Activated CD8-positive, alpha-beta memory T cell treated with anti-CD3 and anti-CD28 coated beads for 4 hours (primary cell): ENCODE measurements at regions not wholly inside any gene's neighbourhood (a gene's known extent, or its start where the extent isn't known, plus 50 kb on each side); places are given as distances from the start of the nearest gene placed in this dataset.
"Not testable (repeated sequence)": the region's sequence is repeated elsewhere in the genome, so short reads cannot be mapped to it uniquely, and the experiment has no call there.

Experiments
- DNase-seq, 2 donors: peaks; one replicate each; pipeline ENCODE4 v3.0.0-alpha.2; 2020; ENCODE audit warnings: low read depth in 2 of 2

DNA sequence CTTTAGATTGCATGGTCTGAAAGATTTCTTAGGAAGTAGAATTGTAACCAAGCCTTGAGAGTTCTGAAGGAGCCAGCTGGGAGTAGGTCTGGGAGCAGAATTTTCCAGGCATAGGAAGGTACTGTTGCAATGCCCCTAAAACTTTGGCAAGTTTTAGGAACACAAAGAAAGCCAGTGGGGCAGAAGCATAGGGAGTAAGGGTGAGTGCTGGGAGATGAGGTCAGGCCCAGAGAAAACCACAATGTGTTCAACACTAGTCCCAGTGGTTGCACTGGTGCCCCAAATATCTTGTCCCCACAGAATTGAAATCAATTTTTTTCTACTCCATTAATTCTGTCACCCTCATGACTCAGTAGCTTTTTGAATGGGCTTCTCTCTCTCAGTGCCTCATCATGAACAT, 120.7 kb upstream of the GALNT15 start:
- no peak for DNase-seq

DNA sequence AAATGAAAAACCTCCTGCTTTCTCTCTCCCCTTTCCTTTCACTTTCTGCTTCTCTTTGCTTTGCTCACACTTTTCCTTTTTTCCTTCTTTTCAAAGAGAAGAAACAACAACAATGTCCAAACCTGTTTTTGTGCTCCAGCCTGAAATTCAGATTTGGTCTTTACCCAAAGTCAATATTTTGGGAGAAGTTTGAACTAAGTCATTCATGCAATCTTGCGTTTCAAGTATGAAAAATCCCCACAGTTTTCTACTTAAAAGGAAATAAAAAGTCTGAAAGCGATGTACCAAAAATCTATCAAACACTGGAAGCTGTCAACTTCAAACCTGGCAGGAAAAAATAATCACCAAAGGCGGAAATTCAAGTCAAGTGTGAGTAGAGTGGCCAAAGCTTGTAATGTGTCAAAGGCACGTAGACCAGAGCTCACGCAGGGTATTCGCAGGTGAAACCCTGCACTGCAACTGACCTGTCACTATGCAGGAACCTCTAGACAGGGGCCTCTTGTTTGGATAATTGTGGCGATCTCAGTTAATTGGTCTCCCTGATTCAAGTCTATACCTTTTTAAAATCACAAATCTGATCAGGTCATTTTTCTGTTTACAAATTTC, 118.8 kb upstream of the GALNT15 start:
- DNase-seq, result no peak

DNA sequence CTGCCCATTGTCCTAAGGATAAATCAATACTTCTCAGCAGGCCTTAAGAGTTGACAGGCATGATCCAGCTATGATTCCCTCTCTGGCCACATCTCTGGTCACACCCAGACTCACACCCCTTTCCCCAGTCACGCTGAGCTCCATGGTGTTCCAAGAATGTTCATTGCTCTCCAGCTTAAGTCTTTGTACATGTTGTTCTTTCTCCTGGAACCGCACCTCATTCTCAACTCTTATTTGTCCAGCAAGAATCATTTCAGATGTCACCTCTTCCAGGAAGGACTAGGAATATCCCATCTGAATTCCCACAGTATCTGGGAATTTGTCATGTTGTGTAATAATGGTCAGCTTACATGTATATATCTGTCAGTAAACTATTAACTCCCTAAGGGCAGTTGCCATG, 118.3 kb upstream of the GALNT15 start:
- no peak for DNase-seq

DNA sequence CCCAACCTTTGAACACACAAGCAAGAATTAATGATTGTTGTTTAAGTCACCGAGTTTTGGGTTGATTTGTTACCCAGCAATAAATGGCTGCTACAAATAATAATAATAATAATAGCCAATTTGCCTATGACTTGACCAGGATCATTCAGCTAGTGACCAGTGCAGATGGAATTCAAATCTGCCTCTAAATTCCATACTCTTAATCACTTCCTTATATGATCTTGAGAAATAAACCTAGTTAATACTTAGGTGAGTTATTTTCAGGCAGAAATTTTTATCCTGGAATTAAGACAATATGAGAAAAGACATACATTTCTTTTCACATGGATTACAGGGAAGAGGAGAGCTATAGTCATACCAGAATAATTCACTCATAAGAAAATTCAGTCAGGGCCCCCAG, 116.0 kb upstream of the GALNT15 start:
- no peak for DNase-seq

DNA sequence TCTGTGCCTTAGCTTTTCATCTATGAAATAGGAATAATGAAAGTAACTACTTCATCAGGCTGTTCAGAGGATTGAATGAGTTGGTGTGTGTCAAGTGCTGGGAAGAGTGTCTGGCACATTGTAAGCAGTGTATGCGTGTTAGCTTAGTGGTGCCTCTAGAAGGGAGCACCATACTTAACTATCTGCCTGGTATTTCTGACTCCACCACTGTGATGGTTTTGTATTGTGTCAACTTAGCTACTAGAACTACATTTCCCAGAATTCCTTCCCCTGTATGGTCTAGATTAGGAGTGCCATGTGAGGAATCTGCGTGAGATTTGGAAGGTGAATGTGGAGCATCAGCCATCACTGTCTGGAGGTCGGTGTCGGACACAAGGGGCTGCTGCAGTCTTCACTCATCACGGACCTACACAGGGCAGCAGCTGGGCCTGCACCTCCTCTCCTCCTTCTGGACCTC, 115.4 kb upstream of the GALNT15 start:
- DNase-seq, result no peak

DNA sequence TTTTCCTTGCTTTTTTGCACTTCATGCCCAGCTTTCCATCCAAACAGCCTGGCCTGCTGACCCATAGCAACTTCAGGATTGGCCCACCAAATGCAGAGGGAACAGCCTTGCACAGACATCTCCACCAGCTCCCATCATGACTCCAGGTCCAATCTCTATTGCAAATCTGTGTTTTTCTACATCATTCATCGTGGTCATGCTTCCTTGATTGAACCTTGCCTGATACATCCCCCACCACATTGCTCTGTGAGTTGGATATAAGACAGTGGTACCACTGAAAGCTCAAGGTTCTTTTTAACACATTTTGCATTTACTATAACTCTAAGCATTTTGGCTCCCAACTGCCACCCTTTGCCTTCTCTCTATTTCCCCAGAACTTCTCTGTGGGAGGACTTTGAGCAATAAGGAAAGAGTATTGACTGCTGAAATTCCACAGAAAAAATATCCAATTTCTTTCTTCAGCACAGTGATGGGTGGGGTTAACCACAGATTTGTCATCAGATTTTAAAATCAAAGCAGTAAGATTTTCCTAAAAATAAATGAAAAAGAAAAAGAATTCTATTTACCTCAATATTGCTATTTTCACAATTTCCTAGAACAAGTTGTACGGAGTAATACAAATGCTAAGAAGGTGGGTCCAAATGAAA, 114.6 kb upstream of the GALNT15 start:
- no peak for DNase-seq

DNA sequence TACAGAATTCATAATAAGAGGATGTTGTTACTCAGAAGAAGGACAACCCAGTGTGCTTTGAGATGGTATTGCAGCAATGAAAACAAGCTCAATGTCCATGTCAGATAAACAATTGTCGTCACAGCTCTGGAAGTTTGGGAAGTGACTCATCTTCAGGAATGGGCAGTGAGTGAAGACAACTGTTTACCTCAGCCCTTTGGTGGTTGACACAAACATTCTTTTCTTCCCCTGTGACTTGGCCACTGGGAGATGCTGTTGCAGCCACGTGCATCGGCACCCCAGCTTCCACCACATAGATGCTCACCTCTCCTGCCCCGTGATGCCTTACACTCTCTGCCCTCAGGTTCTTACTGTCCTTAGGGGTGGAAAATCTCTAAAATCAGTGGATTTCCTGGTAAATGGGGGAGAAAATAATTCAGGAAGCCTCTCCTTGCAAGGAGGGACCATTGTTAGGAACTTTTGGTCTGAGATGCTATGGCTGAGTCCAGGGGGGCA, 114.1 kb upstream of the GALNT15 start:
- DNase-seq, result no peak

DNA sequence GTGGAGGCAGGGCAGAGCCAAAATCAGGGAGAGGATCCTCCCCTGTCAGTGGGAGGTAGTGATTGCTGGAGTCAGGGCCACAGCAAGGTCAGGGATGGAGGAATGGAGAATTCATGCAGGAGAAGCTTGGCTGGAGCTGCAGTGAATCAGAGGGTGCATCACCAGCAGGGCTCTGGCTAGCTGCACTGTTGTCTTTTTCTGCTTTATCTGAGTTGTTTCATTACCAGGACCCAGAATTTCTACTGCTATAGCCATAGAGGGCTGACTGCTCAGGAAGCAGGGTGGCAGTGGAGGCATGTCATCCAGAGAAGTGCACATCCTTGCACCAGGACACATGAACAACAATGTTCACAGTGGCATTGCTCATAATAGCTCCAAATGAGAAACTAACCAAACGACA, 113.5 kb upstream of the GALNT15 start:
- no peak for DNase-seq

DNA sequence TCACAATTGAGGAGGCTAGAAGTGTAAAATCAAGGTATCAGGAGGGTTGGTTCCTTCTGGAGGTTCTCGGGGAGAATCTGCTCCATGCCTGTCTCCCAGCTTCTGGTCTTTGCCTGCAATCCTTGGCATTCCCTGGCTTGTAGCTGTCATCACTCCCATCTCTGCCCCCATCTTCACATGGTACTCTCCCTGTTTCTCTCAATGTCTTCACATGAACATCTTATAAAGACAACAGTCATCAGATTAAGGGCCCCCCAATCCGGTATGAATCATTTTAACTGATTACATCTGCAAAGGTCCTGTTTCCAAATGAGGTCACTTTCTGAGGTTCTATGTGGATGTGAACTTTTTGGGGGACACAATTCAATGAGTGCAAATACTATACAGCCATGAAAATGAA, 113.0 kb upstream of the GALNT15 start:
- no peak for DNase-seq

DNA sequence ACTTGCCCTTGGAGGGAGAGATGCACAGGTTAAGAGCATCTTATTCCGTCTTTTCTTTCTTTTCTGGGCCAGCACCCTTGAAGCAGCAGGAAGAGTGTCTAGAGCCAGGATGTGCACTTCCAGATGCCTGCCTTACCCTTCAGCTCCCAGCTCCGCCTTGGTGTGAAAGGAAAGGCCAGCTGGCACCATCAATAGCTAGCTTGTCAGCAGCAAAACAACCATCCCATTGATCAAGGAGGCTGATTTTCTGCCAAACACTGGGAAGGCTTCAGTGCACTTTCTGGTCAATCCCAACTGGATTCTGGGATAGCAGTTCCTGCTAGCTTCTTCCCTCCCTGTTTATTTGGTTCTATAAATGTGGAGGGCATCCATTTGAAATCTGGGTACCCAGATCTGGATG, 110.9 kb upstream of the GALNT15 start:
- DNase-seq, result no peak

DNA sequence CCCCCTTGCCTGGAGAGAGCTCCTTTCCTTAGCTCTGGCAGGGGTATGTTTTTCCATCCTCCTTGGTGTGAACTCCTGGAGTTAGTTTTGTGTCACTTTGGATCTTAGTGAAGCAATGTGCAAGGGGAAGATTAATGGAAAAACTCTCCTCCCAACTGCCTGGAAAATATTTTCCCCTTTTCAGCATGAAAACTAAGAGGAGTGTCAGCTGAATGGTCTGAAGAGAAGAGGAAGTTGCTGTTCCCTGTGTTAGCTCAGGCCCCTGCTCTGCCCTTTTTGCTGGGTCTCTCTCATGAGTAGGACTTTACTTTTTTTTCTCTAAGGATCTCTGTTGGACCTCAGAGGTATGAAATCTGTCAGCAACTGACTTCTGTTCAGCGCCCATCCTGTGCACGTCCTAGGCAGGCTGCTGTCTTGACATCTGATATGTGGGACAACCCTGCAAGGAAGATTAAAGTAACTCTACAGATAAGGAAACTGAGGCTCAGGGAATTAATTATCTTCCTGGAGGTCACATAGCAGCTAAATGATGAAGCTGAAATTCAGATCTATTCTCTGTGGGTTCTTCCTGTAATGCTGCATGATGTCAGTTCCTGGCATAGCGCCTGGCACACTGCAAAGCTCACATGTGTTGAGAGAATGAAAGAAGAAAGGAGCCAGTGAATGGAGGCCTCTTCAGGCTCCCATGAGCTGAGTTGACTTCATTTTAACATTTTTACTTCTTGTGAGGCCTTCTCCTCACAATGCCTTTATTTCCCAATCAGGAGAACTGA, 109.7 kb upstream of the GALNT15 start:
- no peak for DNase-seq

DNA sequence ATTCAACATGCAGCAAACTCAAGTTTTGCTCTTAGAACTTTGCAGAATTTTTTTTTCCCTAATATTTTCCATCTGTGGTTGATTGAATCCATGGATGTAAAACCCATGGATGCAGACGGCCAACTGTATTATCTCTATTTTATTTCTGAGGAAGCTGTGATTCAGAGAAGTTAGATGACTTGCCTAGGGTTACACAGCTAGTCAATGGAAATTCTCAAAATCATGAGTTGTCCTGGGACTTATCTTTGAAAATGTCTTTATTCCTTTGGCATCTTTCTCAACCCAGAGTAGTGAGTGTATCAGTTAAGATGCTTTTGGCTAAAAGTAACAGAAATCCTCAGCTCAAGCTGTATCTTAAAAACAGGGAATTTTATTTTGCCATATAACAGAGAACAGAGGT, 107.9 kb upstream of the GALNT15 start:
- no peak for DNase-seq

DNA sequence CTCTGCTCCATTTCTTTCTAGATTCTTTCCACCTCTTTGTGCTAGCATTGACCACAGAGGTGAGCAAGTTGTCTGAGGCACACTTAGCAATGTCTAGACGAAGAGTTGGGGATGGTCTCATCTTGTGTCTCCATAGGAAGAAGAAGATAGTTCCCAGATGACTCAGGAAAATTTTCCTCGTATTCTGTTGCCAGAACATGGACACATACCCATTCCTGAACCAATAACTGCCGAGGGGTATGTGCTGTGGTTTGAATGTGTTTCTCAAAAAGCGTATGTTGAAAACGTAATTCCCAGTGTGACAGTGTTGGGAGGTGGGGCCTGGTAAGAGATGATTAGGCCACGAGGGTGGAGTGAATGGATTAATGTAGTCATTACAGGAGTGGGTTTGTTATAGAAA, 107.5 kb upstream of the GALNT15 start:
- no peak for DNase-seq

DNA sequence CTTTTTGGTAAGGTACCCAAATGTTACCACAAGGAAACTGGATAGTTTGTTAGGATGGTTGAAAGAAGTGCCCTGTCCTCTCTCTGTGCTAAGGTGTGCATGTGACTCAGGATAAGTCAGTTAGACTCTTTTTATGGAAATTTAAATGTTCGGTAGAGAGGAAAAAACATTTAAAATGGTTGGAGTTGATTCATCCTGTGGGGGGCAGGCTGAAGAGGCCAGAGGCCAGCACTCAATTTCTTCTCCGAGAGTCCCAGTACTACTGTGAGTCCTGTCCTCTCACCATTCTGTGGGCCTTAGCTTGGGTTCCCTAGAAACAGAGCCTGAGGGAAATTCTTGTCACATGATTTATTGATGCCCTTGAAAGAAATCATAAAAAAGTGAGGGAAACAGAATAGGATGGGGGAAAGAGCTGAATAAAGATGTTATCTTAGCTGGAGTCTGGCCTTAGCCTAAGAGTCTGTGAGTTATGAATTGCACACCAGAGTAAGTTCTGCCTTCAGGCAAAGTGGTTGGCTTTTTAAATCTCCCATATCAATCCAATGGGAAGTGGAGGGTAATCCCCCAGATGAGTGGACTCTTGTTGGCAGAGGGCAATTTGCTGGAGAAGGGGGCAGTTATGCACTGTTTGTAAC, 106.5 kb upstream of the GALNT15 start:
- no peak for DNase-seq

DNA sequence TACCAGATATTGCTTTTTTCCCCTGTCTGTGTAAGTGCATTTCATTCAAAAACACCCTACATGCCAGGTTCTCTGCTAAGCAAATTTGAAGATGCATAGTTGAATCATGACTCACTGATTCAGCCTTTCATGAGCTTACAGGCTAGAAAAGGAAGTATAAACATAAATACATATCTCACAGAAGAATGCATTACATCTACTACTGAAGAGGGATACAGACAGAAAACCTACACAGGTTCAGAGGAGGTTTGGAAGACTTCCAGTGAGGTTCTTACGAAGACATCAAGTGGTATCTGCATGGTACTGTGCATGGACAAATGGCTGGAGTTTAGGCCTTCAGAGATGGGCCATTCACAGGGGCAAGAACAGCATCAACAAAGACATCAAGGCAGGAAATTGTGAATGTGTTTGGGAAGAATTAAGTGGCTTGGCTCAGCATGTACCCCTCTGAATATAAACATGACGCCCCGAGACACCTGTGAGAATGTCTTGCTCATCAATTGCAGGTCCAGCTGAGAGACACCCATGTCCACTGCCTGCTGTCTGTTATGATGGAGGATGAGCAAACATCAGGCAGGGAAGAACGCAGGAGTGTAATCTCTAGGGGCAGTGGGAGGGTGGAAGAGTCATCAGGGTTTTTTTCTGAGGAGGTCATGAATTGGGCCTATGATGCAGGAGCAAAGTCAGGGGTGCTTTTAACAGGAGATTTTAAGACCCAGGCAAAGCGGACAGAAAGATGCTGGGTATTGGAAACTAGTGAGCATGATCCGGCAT, 105.1 kb upstream of the GALNT15 start:
- DNase-seq, result no peak

DNA sequence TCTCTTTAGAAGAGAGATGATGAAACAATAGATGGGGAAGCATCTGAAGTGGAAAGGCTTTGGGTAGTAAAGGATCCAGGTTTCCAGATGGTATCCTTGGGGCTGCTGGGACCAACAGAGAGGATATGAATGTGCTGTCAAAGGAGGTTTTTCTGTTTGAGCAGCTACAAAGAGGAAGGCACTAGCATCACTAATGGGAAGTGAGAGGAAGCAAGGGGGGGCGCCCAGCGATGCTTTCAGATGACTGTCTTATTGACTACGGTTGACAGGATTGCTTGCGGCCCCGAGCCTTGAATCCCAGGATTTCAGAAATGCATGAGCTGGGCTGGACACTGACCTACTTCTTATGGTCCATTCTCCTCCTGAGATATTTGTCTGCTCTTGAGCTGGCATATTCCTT, 103.8 kb upstream of the GALNT15 start:
- no peak for DNase-seq

DNA sequence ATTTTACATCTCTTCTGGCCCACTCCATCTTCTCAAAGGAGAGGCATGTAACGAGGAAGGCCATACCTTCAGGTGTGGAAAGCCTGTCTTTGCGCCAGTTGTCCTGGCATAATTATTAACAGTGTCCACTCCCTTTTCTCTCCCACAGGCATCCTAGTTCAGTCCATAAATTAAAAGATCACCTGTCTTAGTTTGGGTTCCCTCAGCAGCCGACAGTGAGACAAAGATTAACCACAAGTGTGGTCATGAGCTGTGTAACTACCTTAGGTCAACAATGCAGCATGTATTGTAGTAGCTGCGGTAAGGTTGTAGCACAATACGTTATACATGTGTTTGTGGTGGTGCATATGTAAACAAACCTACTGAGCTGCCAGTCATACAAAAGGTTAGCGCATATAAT, 103.3 kb upstream of the GALNT15 start:
- DNase-seq, result no peak

DNA sequence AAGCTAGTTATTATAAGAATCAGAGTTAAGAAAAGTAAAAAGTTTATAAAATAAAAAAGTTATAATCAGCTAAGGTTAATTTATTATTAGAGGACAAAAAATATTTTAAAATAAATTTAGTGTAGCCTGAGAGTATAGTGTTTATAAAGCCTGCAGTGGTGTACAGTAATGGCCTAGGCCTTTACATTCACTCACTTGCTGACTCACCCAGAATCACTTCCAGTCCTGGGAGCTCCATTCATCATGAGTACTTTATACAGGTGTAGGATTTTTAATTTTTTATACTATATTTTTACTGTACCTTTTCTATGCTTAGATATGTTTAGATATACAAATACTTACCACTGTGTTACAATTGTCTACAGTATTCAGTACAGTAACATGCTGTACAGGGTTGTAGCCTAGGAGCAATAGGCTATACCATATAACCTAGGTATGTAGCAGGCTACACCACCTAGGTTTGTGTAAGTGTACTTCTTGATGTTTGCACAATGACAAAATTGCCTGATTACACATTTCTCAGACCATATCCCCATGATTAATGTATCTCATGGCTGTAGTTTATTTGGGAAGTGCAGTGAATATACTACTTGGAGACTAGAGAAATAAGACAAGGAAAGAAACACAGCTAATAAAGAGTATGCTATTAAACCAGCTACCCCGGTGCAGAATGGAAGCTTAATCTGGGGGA, 101.9 kb upstream of the GALNT15 start:
- DNase-seq, result no peak

DNA sequence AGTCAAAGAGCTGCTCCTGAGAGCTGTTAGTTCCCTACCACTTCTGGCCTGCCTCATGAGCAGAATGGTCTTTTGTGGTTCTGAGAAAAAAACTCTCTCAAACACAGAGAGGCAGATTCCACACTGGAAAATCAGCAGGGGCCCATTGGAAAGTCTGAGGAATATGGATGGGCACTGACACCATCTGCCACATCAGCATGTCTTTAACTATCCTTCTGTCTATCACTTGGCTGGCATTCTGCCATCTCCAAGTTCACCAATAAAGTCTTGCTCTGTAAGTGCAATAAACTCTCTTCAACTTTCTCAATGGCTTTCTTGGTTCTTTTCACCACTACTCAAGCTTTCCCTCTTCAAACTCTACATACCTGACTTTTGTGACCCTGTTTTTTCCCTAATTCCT, 101.3 kb upstream of the GALNT15 start:
- no peak for DNase-seq

DNA sequence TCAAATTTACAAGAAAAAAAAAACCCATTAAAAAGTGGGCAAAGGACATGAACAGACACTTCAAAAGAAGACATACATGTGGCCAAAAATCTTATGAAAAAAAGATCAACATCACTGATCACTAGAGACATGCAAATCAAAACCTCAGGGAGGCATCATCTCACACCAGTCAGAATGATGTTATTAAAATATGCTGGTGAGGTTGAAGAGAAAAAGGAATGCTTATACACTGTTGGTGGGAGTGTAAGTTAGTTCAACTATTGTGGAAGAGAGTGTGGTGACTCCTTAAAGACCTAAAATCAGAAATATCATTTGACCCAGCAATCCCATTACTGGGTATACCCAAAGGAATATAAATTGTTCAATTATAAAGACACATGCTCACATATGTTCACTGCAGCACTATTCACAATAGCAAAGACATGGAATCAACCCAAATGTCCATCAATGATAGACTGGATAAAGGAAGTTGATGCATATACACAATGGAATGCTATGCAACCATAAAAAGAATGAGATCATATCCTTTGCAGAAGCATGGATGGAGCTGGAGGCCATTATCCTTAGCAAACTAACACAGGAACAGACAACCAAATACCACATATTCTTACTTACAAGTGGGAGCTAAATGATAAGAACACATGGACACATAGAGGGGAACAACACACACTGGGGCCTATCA, 100.3 kb upstream of the GALNT15 start:
- not testable (repeated sequence) for DNase-seq

DNA sequence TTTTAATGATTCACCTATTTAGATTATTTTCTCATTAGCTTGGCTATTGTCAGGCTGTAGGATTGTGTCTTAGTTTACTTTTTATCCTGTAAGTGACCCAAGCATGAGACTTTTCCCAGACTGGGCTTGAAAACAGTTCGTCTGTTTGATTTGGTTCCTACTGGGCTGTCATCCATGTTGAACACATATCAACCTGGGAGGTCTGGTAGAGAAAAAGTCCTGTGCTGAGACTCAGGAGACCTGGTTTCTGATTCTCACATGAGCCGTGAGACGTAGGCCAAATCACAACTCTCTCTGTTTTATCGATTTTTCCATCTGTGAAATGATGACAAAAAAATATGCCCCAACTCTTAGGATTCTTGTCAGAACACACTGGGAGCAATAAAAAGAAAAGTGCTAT, 98.8 kb upstream of the GALNT15 start:
- no peak for DNase-seq
